Testis (tissue), 2 donors: ENCODE measurements at regions not wholly inside any gene's neighbourhood (a gene's known extent, or its start where the extent isn't known, plus 50 kb on each side); places are given as distances from the start of the nearest gene placed in this dataset.

ENCODE experiments used
- DNase-seq: peaks from one replicate; pipeline ENCODE4 v3.0.0-alpha.2; 2019
- H3K27ac ChIP-seq, 2 donors: fragments of 200-600 bp; sonication (generic); one replicate each; pipeline ENCODE4 v1.5.1; 2019
- H3K27me3 ChIP-seq: fragments of 200-600 bp; sonication (generic); one replicate; pipeline ENCODE4 v1.5.1; 2019
- H3K36me3 ChIP-seq: fragments of 200-600 bp; sonication (generic); one replicate; pipeline ENCODE4 v1.5.1; 2017; ENCODE audit warnings: low read depth; ENCODE audit errors: missing control alignments
- H3K4me1 ChIP-seq: fragments of 200-600 bp; sonication (generic); one replicate; pipeline ENCODE4 v1.5.1; 2019
- H3K4me3 ChIP-seq, 2 donors: fragments of 200-600 bp; sonication (generic); one replicate each; pipeline ENCODE4 v1.5.1; 2017 to 2019
- H3K9me3 ChIP-seq: fragments of 200-600 bp; sonication (generic); one replicate; pipeline ENCODE4 v1.5.1; 2017
- POLR2A ChIP-seq: fragments of 450-650 bp; IDR thresholded peaks from one replicate; pipeline ENCODE4 v1.6.1; 2017; ENCODE audit warnings: antibody characterized with exemption, mild to moderate bottlenecking, moderate library complexity
- WGBS, 2 donors: methylation state at CpG; one replicate each; pipeline ENCODE4 v1.1.5; 2018; 5-methylcytosine and 5-hydroxymethylcytosine counted together
- intact Hi-C: fragments of 100-400 bp; cut with DNase I; formaldehyde crosslinking; loops from one replicate; pipeline ENCODE4 v1.15.1; 2023; ENCODE audit warnings: low total_unique reads
- TF ChIP-seq, protein P1 (sequence below), 3 experiments: fragments of 450-650 bp in 2 of 3; fragments of 200-600 bp in 1 of 3; sonication (generic) in 1 of 3; IDR thresholded peaks; one replicate each; pipeline ENCODE4 v1.5.1; 2016 to 2019; ENCODE audit warnings: antibody characterized with exemption in 3 of 3, mild to moderate bottlenecking in 2 of 3, moderate library complexity in 1 of 3

DNA sequence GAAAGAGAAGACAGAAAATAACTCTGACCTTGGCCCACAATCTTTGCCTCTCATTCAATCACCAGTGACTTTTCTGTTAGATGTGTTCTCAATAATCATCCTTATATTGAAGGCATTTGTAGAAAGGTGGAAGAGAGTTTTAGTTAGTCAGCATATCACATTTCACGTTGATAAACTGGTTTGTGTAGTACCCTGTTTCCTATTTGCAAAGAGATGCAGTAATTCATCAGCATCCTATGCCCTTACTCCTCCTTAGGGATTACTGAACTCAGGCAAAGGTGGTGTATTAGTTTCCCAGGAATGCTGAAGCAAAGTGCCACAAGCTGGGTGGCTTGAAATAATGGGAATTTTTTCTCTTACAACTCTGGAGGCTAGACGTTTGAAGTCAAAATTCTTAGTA, 145.0 kb downstream of the SPP2 start:
- intact Hi-C loops, result no loop called here
- no peaks in the 10 kb centered on the region for H3K36me3 ChIP-seq
- H3K9me3 ChIP-seq, result no peaks in the 10 kb centered on the region
- H3K4me1 ChIP-seq, result no peaks in the 10 kb centered on the region
- 77 to 93% methylated on average over 2 of the region's 2 CpGs for WGBS, 2 donors
- TF ChIP-seq, protein P1, sequence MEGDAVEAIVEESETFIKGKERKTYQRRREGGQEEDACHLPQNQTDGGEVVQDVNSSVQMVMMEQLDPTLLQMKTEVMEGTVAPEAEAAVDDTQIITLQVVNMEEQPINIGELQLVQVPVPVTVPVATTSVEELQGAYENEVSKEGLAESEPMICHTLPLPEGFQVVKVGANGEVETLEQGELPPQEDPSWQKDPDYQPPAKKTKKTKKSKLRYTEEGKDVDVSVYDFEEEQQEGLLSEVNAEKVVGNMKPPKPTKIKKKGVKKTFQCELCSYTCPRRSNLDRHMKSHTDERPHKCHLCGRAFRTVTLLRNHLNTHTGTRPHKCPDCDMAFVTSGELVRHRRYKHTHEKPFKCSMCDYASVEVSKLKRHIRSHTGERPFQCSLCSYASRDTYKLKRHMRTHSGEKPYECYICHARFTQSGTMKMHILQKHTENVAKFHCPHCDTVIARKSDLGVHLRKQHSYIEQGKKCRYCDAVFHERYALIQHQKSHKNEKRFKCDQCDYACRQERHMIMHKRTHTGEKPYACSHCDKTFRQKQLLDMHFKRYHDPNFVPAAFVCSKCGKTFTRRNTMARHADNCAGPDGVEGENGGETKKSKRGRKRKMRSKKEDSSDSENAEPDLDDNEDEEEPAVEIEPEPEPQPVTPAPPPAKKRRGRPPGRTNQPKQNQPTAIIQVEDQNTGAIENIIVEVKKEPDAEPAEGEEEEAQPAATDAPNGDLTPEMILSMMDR (IDR thresholded peaks at IDR 0.05), result no peak
- no peak for TF ChIP-seq POLR2A
- DNase-seq, result no peak
- no peaks in the 10 kb centered on the region for H3K27me3 ChIP-seq
- no peak overlapping the region for H3K4me3 ChIP-seq
- no peak overlapping the region for H3K27ac ChIP-seq

DNA sequence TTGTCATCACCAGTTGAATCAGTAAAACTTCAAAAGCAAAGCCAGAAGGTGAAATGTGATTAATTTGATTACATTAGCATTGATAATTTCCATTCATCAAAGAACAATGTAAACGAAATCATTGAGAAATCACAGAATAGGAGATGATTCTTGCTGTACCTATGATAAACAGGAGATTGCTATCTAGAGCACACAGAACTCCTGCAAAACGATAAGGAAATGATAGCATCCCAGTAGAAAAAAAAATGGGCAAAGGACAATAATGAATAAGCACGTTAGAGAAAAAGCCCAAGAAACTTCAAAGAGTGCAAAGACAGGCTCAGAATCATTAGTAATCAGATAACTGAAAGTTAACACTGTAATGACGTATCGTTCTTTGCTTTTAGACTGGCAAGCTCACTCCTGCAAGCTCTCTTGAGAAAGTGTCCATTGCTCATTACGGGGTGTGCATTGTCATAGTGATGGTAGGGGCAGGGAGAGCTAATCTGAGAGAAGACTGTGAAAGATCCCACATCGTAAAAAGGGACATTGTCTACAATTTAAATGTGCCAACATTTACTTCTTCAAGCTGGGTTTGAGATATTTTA, 143.6 kb downstream of the SPP2 start:
- 70 to 74% methylated on average over 7 of the region's 7 CpGs for WGBS, 2 donors

DNA sequence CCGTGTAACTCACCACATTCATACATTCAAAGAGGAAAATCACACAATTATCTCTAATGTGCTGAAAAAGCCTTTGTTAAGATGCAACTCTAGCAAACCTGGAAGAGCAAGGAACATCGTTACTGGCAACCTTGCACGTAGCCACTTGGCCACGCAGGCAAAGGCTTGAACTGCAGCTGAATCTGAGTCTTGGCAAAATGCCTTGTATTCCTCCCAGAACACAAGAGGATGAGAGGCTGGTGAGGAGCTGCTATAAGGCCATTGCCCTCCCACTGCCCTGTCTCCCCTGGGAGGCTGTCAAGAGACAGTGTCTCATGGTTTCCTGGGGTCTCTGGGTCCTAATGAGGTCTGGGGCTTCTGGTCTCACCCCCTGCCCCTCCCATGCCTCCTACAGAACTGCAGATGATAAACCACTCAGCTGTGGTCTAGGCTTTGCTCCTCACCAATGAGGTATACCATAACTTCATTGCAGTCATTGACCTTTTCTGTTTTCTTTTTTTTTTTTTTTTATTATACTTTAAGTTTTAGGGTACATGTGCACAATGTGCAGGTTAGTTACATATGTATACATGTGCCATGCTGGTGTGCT, 141.4 kb downstream of the SPP2 start:
- Histone ChIP-seq H3K27ac (no peak overlapping the region), H3K4me3 (no peak overlapping the region), H3K27me3 (no peaks in the 10 kb centered on the region), H3K4me1 (no peaks in the 10 kb centered on the region), H3K36me3 (no peaks in the 10 kb centered on the region), H3K9me3 (no peaks in the 10 kb centered on the region)
- intact Hi-C loops, result no loop called here
- no peak for TF ChIP-seq POLR2A
- TF ChIP-seq, protein P1 (IDR thresholded peaks at IDR 0.05), result no peak
- 22 to 60% methylated on average over 4 of the region's 4 CpGs for WGBS, 2 donors
- peak; percentile 39 for DNase-seq

More for the DNA sequence above, 143.6 kb downstream of the SPP2 start:
- Histone ChIP-seq H3K4me3 (no peak overlapping the region), H3K9me3 (no peaks in the 10 kb centered on the region), H3K27me3 (no peaks in the 10 kb centered on the region), H3K36me3 (no peaks in the 10 kb centered on the region), H3K27ac (no peak overlapping the region), H3K4me1 (no peaks in the 10 kb centered on the region)
- no peak for TF ChIP-seq POLR2A
- TF ChIP-seq, protein P1 (IDR thresholded peaks at IDR 0.05), result no peak
- intact Hi-C loops, result no loop called here
- no peak for DNase-seq

DNA sequence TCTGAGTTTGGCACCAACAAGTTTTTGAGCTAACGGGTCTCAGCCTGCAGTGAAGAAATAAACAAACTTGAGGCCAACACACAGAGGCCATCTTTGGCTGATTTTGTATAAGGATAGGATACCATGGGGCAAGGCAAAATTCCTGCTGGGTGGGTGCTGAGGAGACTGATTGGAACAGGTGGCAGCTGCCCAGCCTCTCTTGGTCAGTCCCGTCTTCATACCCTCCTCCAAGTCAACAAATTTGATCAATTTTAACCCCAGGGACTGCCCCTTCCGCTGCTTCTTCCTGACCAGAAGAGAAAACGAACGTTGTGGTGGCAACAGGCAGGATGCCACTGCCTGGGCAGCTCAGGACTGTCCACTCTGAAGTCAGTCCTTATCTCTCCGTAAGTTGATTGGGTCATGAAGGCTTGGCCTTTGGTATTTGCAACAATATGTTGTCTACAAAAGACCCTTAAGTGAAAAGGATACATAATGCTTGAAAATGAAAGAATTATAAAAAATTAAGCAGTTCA, 139.3 kb downstream of the SPP2 start:
- intact Hi-C loops, result no loop called here
- WGBS, 2 donors, result 66 to 67% methylated on average over 6 of the region's 6 CpGs
- H3K4me3 ChIP-seq, result no peak overlapping the region

More for the DNA sequence above, 139.3 kb downstream of the SPP2 start:
- H3K4me1 ChIP-seq, result no peaks in the 10 kb centered on the region
- H3K27me3 ChIP-seq, result no peaks in the 10 kb centered on the region
- TF ChIP-seq POLR2A, result no peak
- TF ChIP-seq, protein P1 (IDR thresholded peaks at IDR 0.05), result no peak
- H3K36me3 ChIP-seq, result no peaks in the 10 kb centered on the region
- H3K27ac ChIP-seq, result no peak overlapping the region
- H3K9me3 ChIP-seq, result no peaks in the 10 kb centered on the region
- no peak for DNase-seq
